H1 (cell line): ENCODE measurements at regions not wholly inside any gene's neighbourhood (a gene's known extent, or its start where the extent isn't known, plus 50 kb on each side); places are given as distances from the start of the nearest gene placed in this dataset.

Experiments
- BACH1 ChIP-seq: IDR thresholded peaks from 2 replicates; pipeline ENCODE4 v1.6.1; 2012; ENCODE audit warnings: low read length, improper control_type of control experiment
- CREB1 ChIP-seq: IDR thresholded peaks from 2 replicates; pipeline ENCODE4 v1.6.1; 2012; ENCODE audit warnings: inconsistent platforms
- EP300 ChIP-seq, 2 experiments: IDR thresholded peaks; 1 replicate in 1 of 2; 2 replicates in 1 of 2; pipeline ENCODE4 v1.6.1; 2011 to 2012; ENCODE audit warnings: low read depth in 2 of 2, low read length in 2 of 2, mild to moderate bottlenecking in 2 of 2, borderline replicate concordance in 1 of 2, inconsistent platforms in 1 of 2, moderate library complexity in 1 of 2
- POLR2A ChIP-seq, 2 experiments: IDR thresholded peaks; 1 replicate in 1 of 2; 2 replicates in 1 of 2; pipeline ENCODE4 v1.6.1; 2011; ENCODE audit warnings: low read depth in 2 of 2, low read length in 2 of 2, mild to moderate bottlenecking in 2 of 2; ENCODE audit errors: control extremely low read depth in 1 of 2
- POLR2AphosphoS5 ChIP-seq: IDR thresholded peaks from 2 replicates; pipeline ENCODE4 v1.6.1; 2011; ENCODE audit warnings: low read depth, low read length
- RFX5 ChIP-seq: IDR thresholded peaks from 2 replicates; pipeline ENCODE4 v1.6.1; 2011; ENCODE audit warnings: low read depth, low read length, improper control_type of control experiment, borderline replicate concordance
- SAP30 ChIP-seq: fragments of 300-600 bp; sonication (generic); IDR thresholded peaks from 2 replicates; pipeline ENCODE4 v1.7.1; 2012; ENCODE audit warnings: low read length, moderate library complexity, mild to moderate bottlenecking, inconsistent platforms; ENCODE audit not compliant: insufficient read depth, insufficient replicate concordance
- SRF ChIP-seq: IDR thresholded peaks from 2 replicates; pipeline ENCODE4 v1.6.1; 2011; ENCODE audit warnings: mild to moderate bottlenecking, low read depth, low read length, moderate library complexity
- TAF7 ChIP-seq: optimal IDR thresholded peaks from 2 replicates; pipeline ENCODE3; 2011; ENCODE audit warnings: low read depth, mild to moderate bottlenecking, inconsistent platforms, low read length, moderate library complexity, borderline replicate concordance
- TF ChIP-seq, protein P1 (sequence below): fragments of 300-600 bp; sonication (generic); IDR thresholded peaks from 2 replicates; pipeline ENCODE4 v1.7.1; 2012; ENCODE audit warnings: low read length, moderate library complexity, mild to moderate bottlenecking, inconsistent platforms; ENCODE audit not compliant: insufficient replicate concordance
- TF ChIP-seq, protein P2 (sequence below), 3 experiments: IDR thresholded peaks; 1 replicate in 2 of 3; 2 replicates in 1 of 3; pipeline versions ENCODE4 v1.5.1 to v1.6.1; 2011; ENCODE audit warnings: low read length in 3 of 3, mild to moderate bottlenecking in 3 of 3, inconsistent platforms in 2 of 3, low read depth in 1 of 3, moderate library complexity in 1 of 3; ENCODE audit not compliant: insufficient read depth in 1 of 3; ENCODE audit errors: control extremely low read depth in 1 of 3
- TF ChIP-seq, protein P3 (sequence below): IDR thresholded peaks from 2 replicates; pipeline ENCODE4 v1.6.1; 2012; ENCODE audit warnings: inconsistent platforms
- TF ChIP-seq, protein P4 (sequence below): IDR thresholded peaks from 2 replicates; pipeline ENCODE4 v1.6.1; 2012; ENCODE audit warnings: inconsistent platforms

DNA sequence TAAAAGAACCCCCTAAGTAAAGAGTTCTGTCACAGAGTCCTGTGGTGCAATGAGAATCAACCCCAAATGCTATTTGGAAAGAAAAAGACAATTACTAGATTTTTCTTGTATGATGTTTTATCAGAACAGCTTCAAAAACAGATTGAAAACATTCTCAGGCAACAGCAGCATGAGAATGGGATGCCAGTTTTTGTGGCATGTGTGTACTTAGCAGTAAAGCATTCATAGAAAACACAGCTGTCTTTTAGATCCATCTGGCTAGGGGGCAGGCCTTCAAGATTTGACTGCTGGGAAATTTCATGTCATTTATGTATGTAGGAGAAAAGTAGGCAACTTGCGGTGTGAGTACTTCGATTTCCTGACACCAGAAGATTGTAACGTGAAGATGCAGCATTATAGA is 170.5 kb upstream of the HTR2A start:
- TF ChIP-seq, protein P1, sequence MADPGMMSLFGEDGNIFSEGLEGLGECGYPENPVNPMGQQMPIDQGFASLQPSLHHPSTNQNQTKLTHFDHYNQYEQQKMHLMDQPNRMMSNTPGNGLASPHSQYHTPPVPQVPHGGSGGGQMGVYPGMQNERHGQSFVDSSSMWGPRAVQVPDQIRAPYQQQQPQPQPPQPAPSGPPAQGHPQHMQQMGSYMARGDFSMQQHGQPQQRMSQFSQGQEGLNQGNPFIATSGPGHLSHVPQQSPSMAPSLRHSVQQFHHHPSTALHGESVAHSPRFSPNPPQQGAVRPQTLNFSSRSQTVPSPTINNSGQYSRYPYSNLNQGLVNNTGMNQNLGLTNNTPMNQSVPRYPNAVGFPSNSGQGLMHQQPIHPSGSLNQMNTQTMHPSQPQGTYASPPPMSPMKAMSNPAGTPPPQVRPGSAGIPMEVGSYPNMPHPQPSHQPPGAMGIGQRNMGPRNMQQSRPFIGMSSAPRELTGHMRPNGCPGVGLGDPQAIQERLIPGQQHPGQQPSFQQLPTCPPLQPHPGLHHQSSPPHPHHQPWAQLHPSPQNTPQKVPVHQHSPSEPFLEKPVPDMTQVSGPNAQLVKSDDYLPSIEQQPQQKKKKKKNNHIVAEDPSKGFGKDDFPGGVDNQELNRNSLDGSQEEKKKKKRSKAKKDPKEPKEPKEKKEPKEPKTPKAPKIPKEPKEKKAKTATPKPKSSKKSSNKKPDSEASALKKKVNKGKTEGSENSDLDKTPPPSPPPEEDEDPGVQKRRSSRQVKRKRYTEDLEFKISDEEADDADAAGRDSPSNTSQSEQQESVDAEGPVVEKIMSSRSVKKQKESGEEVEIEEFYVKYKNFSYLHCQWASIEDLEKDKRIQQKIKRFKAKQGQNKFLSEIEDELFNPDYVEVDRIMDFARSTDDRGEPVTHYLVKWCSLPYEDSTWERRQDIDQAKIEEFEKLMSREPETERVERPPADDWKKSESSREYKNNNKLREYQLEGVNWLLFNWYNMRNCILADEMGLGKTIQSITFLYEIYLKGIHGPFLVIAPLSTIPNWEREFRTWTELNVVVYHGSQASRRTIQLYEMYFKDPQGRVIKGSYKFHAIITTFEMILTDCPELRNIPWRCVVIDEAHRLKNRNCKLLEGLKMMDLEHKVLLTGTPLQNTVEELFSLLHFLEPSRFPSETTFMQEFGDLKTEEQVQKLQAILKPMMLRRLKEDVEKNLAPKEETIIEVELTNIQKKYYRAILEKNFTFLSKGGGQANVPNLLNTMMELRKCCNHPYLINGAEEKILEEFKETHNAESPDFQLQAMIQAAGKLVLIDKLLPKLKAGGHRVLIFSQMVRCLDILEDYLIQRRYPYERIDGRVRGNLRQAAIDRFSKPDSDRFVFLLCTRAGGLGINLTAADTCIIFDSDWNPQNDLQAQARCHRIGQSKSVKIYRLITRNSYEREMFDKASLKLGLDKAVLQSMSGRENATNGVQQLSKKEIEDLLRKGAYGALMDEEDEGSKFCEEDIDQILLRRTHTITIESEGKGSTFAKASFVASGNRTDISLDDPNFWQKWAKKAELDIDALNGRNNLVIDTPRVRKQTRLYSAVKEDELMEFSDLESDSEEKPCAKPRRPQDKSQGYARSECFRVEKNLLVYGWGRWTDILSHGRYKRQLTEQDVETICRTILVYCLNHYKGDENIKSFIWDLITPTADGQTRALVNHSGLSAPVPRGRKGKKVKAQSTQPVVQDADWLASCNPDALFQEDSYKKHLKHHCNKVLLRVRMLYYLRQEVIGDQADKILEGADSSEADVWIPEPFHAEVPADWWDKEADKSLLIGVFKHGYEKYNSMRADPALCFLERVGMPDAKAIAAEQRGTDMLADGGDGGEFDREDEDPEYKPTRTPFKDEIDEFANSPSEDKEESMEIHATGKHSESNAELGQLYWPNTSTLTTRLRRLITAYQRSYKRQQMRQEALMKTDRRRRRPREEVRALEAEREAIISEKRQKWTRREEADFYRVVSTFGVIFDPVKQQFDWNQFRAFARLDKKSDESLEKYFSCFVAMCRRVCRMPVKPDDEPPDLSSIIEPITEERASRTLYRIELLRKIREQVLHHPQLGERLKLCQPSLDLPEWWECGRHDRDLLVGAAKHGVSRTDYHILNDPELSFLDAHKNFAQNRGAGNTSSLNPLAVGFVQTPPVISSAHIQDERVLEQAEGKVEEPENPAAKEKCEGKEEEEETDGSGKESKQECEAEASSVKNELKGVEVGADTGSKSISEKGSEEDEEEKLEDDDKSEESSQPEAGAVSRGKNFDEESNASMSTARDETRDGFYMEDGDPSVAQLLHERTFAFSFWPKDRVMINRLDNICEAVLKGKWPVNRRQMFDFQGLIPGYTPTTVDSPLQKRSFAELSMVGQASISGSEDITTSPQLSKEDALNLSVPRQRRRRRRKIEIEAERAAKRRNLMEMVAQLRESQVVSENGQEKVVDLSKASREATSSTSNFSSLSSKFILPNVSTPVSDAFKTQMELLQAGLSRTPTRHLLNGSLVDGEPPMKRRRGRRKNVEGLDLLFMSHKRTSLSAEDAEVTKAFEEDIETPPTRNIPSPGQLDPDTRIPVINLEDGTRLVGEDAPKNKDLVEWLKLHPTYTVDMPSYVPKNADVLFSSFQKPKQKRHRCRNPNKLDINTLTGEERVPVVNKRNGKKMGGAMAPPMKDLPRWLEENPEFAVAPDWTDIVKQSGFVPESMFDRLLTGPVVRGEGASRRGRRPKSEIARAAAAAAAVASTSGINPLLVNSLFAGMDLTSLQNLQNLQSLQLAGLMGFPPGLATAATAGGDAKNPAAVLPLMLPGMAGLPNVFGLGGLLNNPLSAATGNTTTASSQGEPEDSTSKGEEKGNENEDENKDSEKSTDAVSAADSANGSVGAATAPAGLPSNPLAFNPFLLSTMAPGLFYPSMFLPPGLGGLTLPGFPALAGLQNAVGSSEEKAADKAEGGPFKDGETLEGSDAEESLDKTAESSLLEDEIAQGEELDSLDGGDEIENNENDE = no peak
- TF ChIP-seq SRF (no peak), TAF7 (no peak), BACH1 (no peak), POLR2AphosphoS5 (no peak), CREB1 (no peak), POLR2A (IDR thresholded peaks at IDR 0.05; ENCODE audit: control extremely low read depth in 1 of 2, low read depth in 2 of 2, low read length in 2 of 2) (no peak), RFX5 (no peak), SAP30 (no peak), EP300 (IDR thresholded peaks at IDR 0.05; ENCODE audit: borderline replicate concordance in 1 of 2, low read depth in 2 of 2, low read length in 2 of 2) (no peak)
- TF ChIP-seq, protein P2, sequence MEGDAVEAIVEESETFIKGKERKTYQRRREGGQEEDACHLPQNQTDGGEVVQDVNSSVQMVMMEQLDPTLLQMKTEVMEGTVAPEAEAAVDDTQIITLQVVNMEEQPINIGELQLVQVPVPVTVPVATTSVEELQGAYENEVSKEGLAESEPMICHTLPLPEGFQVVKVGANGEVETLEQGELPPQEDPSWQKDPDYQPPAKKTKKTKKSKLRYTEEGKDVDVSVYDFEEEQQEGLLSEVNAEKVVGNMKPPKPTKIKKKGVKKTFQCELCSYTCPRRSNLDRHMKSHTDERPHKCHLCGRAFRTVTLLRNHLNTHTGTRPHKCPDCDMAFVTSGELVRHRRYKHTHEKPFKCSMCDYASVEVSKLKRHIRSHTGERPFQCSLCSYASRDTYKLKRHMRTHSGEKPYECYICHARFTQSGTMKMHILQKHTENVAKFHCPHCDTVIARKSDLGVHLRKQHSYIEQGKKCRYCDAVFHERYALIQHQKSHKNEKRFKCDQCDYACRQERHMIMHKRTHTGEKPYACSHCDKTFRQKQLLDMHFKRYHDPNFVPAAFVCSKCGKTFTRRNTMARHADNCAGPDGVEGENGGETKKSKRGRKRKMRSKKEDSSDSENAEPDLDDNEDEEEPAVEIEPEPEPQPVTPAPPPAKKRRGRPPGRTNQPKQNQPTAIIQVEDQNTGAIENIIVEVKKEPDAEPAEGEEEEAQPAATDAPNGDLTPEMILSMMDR (IDR thresholded peaks at IDR 0.05; ENCODE audit: control extremely low read depth in 1 of 3, insufficient read depth in 1 of 3, low read depth in 1 of 3, low read length in 3 of 3) = no peak
- TF ChIP-seq, protein P3, sequence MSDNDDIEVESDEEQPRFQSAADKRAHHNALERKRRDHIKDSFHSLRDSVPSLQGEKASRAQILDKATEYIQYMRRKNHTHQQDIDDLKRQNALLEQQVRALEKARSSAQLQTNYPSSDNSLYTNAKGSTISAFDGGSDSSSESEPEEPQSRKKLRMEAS = no peak
- TF ChIP-seq, protein P4, sequence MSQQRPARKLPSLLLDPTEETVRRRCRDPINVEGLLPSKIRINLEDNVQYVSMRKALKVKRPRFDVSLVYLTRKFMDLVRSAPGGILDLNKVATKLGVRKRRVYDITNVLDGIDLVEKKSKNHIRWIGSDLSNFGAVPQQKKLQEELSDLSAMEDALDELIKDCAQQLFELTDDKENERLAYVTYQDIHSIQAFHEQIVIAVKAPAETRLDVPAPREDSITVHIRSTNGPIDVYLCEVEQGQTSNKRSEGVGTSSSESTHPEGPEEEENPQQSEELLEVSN = no peak
